LNCaP clone FGC (cell line): ENCODE measurements at regions not wholly inside any gene's neighbourhood (a gene's known extent, or its start where the extent isn't known, plus 50 kb on each side); places are given as distances from the start of the nearest gene placed in this dataset.

Source experiments
- DNase-seq: peaks from one replicate; pipeline ENCODE4 v3.0.0-alpha.2; 2011; ENCODE audit warnings: low read depth
- H3K4me3 ChIP-seq: 2 replicates; pipeline ENCODE4 v1.5.1; 2011; ENCODE audit warnings: mild to moderate bottlenecking, low read depth, low read length, control low read depth
- TF ChIP-seq, protein P1 (sequence below): IDR thresholded peaks from 2 replicates; pipeline ENCODE4 v1.5.1; 2012; ENCODE audit warnings: mild to moderate bottlenecking; ENCODE audit not compliant: control insufficient read depth, insufficient read depth; ENCODE audit errors: extremely low read depth

DNA sequence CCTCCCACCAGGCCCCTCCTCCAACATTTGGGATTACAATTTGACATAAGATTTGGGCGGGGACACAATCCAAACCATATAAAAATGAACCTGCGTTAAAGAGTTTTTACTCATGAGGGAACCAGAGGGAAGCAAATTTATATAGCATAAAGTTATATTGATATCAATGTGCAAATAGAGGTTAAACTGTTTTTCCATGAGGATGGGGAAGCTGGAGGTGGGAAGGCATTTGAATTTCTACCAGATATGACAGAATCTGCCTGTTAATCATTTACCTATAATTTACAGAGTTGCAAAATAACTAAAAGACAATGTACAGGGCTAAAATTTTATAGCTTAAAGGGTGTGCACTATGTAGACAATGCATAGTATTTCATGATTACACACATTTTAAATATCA lies 322.0 kb upstream of the FKBP1C start:
- TF ChIP-seq, protein P1, sequence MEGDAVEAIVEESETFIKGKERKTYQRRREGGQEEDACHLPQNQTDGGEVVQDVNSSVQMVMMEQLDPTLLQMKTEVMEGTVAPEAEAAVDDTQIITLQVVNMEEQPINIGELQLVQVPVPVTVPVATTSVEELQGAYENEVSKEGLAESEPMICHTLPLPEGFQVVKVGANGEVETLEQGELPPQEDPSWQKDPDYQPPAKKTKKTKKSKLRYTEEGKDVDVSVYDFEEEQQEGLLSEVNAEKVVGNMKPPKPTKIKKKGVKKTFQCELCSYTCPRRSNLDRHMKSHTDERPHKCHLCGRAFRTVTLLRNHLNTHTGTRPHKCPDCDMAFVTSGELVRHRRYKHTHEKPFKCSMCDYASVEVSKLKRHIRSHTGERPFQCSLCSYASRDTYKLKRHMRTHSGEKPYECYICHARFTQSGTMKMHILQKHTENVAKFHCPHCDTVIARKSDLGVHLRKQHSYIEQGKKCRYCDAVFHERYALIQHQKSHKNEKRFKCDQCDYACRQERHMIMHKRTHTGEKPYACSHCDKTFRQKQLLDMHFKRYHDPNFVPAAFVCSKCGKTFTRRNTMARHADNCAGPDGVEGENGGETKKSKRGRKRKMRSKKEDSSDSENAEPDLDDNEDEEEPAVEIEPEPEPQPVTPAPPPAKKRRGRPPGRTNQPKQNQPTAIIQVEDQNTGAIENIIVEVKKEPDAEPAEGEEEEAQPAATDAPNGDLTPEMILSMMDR = no peak
- no peak overlapping the region for H3K4me3 ChIP-seq
- no peak for DNase-seq

DNA sequence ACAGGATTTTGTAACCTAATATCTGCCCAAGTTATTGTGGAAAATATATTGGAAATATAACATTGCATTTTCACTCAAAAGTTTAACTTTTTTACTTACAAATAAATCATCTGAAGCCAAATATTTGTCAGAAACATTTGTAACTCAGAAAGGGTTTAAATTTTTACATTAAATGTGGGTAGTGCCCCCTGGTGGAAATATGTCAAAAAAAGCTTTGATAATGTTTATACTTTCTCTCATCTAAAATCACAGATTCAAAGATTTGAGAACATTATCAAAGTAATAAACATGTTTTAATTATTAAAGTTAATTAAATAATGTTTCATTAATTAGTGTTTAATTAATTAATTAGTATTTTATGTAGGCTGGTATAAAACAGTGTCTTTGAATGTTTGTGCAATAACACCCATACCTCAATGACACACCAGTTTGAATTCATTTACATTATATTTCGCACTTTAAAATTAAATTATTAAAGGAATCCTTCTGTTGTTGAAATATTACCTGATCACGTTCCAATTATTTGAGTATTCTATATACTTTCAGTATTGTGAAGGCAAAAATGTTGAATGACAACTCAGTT lies 320.1 kb upstream of the FKBP1C start:
- DNase-seq = peak; percentile 26
- no peak overlapping the region for H3K4me3 ChIP-seq
- TF ChIP-seq, protein P1 = peak; percentile 26; the same call in 1 of the 2 replicates

DNA sequence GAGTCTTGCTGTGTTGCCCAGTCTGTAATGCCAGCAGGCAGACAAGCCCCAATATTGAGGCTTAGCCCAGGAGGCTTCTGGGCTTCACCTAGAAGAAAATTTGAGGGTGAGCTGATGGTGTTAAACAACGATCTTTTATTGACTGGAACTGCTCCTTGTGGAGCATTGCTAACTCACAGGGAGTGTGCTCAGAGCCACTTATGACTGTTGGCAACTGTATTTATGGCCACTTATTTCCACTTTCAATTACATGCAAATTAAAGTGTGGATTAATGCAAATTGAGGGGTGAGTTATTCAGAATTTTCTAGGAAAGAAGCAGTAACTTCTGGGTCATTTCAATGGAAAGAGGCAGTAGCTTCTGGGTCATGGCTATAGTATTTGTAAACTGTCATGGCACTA lies 317.2 kb upstream of the FKBP1C start:
- H3K4me3 ChIP-seq = no peak overlapping the region
- TF ChIP-seq, protein P1 = no peak
- no peak for DNase-seq

DNA sequence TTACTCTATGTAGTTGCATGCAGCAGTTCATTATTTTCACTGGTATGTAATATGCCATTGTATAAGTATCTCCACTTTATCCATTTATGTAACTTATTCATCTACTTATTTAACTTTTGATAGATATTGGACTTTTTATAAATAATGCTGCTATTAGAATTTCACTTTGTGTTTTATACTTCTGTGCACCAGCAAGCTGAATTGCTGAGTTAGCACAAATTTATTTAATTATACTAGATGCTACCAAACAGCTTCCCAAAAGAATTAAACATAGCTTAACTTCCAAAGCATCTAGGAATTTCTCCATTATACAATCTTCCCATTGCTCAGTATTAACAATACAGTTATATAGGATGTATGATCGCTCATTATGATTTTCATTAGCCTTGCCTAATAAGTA lies 308.0 kb upstream of the FKBP1C start:
- TF ChIP-seq, protein P1 = no peak
- no peak overlapping the region for H3K4me3 ChIP-seq
- no peak for DNase-seq

DNA sequence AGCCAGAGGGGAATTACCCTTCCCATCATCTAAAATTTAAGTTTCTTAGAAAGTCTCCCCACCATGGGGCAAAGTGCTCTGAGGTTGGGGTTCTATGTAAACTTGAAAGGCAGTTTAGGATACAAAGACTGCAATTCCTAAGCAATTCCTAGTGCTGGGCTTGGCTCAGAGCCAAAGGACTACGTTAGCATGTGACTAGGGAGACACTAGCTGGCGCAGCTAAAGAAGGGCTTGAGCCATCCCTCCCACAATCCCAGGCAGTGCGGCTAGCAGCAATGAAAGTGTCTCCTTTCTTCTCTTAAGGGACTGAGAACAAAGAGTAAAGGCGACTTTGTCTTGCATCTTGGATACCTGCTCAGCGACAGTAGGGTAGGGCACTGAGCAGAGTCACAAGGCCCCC lies 306.6 kb upstream of the FKBP1C start:
- H3K4me3 ChIP-seq = no peak overlapping the region
- TF ChIP-seq, protein P1 = no peak
- no peak for DNase-seq

DNA sequence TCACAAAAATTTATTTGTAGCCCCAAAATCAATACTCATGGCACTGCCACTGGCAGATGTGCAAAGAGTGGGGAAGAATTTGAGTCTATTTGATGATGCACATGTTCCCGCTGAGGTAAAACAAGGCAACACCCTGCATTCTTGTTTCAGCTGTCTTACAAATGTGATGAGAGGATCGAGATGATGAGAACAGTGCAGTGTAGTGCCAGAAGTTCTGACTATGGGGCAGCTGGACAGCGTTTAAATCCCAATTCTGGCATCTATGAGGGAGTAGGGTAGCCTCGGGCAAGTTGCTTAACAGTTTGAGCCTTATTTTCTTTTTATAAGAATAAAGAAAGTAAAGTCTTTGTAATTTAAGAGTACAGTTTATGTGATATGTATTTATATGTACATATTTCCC lies 296.7 kb upstream of the FKBP1C start:
- H3K4me3 ChIP-seq = no peak overlapping the region
- no peak for DNase-seq
- TF ChIP-seq, protein P1 = no peak

DNA sequence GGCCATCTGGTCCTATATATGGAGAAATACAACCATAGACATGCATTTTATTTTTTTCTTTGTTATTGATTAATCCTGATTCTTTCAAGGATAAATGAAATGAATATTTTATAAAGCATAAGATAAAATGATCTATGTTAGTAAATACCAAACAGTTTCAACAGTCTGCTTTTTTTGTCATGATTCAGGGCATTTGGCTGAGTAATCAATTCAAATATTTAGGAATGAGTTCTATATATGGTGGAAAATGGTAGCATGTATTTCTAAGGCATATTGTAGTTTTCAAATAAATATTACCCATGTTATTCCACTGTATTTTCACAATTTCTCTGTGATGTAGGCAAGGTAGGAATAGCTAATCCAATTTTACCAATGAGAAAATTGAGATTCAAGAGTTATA lies 287.5 kb upstream of the FKBP1C start:
- no peak for DNase-seq
- no peak overlapping the region for H3K4me3 ChIP-seq
- TF ChIP-seq, protein P1 = no peak
